ENCODE measurements at regions not wholly inside any gene's neighbourhood (a gene's known extent, or its start where the extent isn't known, plus 50 kb on each side); places are given as distances from the start of the nearest gene placed in this dataset.

GRCh38 chr3:23720059-23720458, 85.7 kb upstream of the UBE2E1 start:
- TF ChIP-seq POLR2AphosphoS5 (IDR thresholded peaks at IDR 0.05; ENCODE audit: low read depth, low read length): no peak
- TF ChIP-seq TAF1 (IDR thresholded peaks at IDR 0.05; ENCODE audit: borderline replicate concordance, insufficient read depth, low read length): no peak
- no peak for TF ChIP-seq REST (IDR thresholded peaks at IDR 0.05; ENCODE audit: insufficient read depth in 1 of 2, low read depth in 2 of 2, low read length in 2 of 2)
- TF ChIP-seq FOXP2 (optimal IDR thresholded peaks at IDR 0.05; ENCODE audit: borderline replicate concordance, extremely low read depth, extremely low read length, insufficient read depth): no peak
- TF ChIP-seq SIN3A (IDR thresholded peaks at IDR 0.05; ENCODE audit: borderline replicate concordance, insufficient read depth, low read length): no peak

Data from PFSK-1 (cell line).